Activated naive CD4-positive, alpha-beta T cell treated with anti-CD3 and anti-CD28 coated beads, Interleukin-2, amount 50 U/mL, for 24 hours (primary cell): ENCODE measurements at regions not wholly inside any gene's neighbourhood (a gene's known extent, or its start where the extent isn't known, plus 50 kb on each side); places are given as distances from the start of the nearest gene placed in this dataset.
"Not testable (repeated sequence)": the region's sequence is repeated elsewhere in the genome, so short reads cannot be mapped to it uniquely, and the experiment has no call there.

Experiments
- H3K27ac Mint-ChIP-seq: one replicate; pipeline ENCODE4 v1.8.0; 2021; ENCODE audit warnings: mild to moderate bottlenecking, mixed read lengths
- H3K27me3 Mint-ChIP-seq: one replicate; pipeline ENCODE4 v1.8.0; 2021; ENCODE audit warnings: mixed read lengths
- H3K36me3 Mint-ChIP-seq: one replicate; pipeline ENCODE4 v1.8.0; 2021; ENCODE audit warnings: mixed read lengths
- H3K4me1 Mint-ChIP-seq: one replicate; pipeline ENCODE4 v1.8.0; 2021; ENCODE audit warnings: mixed read lengths
- H3K4me3 Mint-ChIP-seq: one replicate; pipeline ENCODE4 v1.8.0; 2021; ENCODE audit warnings: mild to moderate bottlenecking, mixed read lengths
- H3K9me3 Mint-ChIP-seq: one replicate; pipeline ENCODE4 v1.8.0; 2021; ENCODE audit warnings: mixed read lengths

- Mint-ChIP-seq H3K9me3 (peaks cover 4% of the 10 kb centered on the region), H3K4me3 (no peak overlapping the region), H3K27ac (no peak overlapping the region), H3K27me3 (no peaks in the 10 kb centered on the region), H3K4me1 (no peaks in the 10 kb centered on the region), H3K36me3 (no peaks in the 10 kb centered on the region)
These were observed 866.2 kb downstream of the NCAM2 start for GRCh38 chr21:21864321-21864840.

DNA sequence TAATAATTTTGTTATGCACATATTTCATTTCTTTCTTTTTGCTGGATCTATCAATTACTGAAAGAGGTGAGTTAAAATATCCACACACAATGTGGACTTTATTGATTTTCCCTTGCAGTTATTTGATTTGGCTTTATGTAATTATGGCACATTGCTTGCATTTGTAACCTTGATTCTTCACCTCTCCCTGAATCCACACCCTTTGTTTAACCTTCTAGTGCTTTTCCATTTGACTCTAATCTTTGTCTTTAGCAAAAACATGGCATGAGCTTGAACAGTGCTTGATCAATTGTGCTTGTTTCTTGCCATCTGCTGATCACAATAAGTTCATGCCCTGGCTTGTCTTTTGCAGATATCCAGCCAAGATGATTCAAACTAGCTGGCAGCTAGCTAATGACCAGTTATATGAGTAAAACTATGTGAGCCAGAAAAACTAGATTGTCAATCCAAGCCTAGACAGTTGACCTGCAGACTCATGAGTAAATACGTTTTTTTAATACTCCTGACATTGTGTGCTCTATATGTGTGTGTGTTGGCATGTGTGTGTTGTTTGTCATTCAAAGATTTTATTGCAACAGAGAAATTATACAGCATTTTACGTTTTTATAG, 899.2 kb downstream of the NCAM2 start:
- no peaks in the 10 kb centered on the region for H3K27me3 Mint-ChIP-seq
- no peak overlapping the region for H3K27ac Mint-ChIP-seq
- H3K36me3 Mint-ChIP-seq: no peaks in the 10 kb centered on the region
- H3K4me3 Mint-ChIP-seq: no peak overlapping the region
- peaks cover 38% of the 10 kb centered on the region for H3K9me3 Mint-ChIP-seq
- H3K4me1 Mint-ChIP-seq: no peaks in the 10 kb centered on the region

- no peaks in the 10 kb centered on the region for H3K36me3 Mint-ChIP-seq
- H3K4me3 Mint-ChIP-seq: no peak overlapping the region
- peaks cover 28% of the 10 kb centered on the region for H3K9me3 Mint-ChIP-seq
- no peaks in the 10 kb centered on the region for H3K27me3 Mint-ChIP-seq
- no peak overlapping the region for H3K27ac Mint-ChIP-seq
- no peaks in the 10 kb centered on the region for H3K4me1 Mint-ChIP-seq
These were observed 900.6 kb downstream of the NCAM2 start for GRCh38 chr21:21898801-21899200.

GRCh38 chr21:21902416-21902815, 904.2 kb downstream of the NCAM2 start:
- H3K4me3 Mint-ChIP-seq, H3K27ac Mint-ChIP-seq, H3K4me1 Mint-ChIP-seq, H3K36me3 Mint-ChIP-seq, H3K27me3 Mint-ChIP-seq: not testable (repeated sequence)
- peaks cover 11% of the 10 kb centered on the region for H3K9me3 Mint-ChIP-seq

- Mint-ChIP-seq H3K36me3 (no peaks in the 10 kb centered on the region), H3K4me3 (no peak overlapping the region), H3K4me1 (no peaks in the 10 kb centered on the region), H3K9me3 (no peaks in the 10 kb centered on the region), H3K27ac (no peak overlapping the region), H3K27me3 (no peaks in the 10 kb centered on the region)
These were observed 909.1 kb downstream of the NCAM2 start for GRCh38 chr21:21907271-21907670.

DNA sequence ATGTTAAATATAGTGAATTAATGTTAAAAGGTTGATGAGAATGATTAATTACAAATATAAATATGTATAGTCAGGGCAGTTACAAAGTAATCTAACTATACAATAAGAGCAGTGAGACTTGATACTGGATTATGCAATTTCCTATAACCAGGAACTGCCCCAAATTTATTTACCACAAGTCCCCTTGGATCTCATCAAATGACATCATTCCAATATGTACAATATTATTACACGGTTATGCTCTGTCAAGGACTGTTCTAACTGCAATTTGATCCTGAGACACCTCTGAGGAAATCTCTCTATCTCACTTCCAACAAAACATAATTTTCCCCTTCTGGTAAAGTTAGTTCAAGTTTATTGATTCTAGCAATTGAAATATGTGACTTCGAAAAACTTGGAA, 917.6 kb downstream of the NCAM2 start:
- Mint-ChIP-seq H3K27me3 (no peaks in the 10 kb centered on the region), H3K36me3 (no peaks in the 10 kb centered on the region), H3K4me3 (no peak overlapping the region), H3K4me1 (no peaks in the 10 kb centered on the region), H3K27ac (no peak overlapping the region), H3K9me3 (no peaks in the 10 kb centered on the region)

DNA sequence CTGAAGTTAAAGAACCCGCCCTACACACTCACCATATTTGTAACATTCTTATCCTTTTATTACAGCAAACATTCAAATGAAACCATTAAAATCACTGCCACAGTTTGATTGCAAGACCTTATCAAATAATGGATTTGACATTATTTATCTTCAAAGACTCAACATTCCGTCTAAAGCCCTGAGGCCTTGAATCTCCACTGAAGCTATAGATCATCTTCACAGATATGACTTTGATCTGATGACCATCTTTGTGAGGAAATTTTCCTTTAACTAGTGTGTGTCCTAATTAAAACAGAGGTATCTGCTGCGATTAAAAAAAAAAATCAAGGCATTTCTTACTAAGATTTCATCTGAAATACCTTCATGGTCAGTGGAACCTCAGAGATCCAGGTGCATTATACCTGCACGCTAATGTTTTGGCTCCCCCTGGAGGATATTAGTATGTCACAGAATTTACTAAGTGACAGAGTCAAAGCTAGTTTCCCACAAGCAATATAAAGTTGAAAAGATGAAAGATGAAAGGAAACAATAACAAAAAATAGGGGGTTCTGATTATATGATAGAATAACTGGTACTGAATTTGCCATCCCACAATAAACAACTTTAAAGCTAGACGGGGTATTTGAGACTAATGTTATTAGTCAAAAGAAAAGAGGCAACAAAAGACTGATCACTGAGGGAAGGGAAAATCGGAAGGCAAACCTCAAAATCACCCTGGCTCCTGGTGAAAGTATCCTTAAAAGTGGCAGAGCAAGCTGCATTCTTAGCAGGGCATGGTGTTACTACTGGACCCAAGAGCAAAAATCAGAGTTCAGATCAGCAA, 923.4 kb downstream of the NCAM2 start:
- H3K27me3 Mint-ChIP-seq: no peaks in the 10 kb centered on the region

GRCh38 chr21:21929226-21929625, 931.0 kb downstream of the NCAM2 start:
- H3K4me3 Mint-ChIP-seq: no peak overlapping the region
- H3K36me3 Mint-ChIP-seq: no peaks in the 10 kb centered on the region
- no peaks in the 10 kb centered on the region for H3K27me3 Mint-ChIP-seq
- H3K4me1 Mint-ChIP-seq: no peaks in the 10 kb centered on the region
- no peaks in the 10 kb centered on the region for H3K9me3 Mint-ChIP-seq
- H3K27ac Mint-ChIP-seq: no peak overlapping the region

More for the DNA sequence above, 923.4 kb downstream of the NCAM2 start:
- H3K4me3 Mint-ChIP-seq: no peak overlapping the region
- no peaks in the 10 kb centered on the region for H3K36me3 Mint-ChIP-seq
- H3K27ac Mint-ChIP-seq: no peak overlapping the region
- no peaks in the 10 kb centered on the region for H3K9me3 Mint-ChIP-seq
- no peaks in the 10 kb centered on the region for H3K4me1 Mint-ChIP-seq

DNA sequence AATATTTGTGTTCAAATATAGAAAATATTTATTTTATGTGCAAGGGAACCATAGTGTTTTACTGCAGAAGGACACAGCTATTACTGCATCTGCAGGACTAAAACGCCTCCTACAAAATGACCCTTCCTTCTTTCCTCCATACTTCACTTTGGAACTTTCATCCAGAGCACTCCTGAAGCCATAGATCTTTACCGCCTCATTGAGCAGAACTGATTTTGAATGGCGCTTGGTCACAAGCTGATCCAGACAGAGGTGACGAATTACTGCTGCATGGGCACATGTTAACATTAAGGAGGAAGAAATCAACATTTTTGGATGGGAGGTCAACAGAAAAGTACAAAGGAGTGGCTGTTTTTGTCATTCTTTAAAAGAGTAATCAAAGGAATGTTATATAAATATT, 931.6 kb downstream of the NCAM2 start:
- Mint-ChIP-seq H3K36me3 (no peaks in the 10 kb centered on the region), H3K27me3 (no peaks in the 10 kb centered on the region), H3K9me3 (no peaks in the 10 kb centered on the region), H3K27ac (no peak overlapping the region), H3K4me3 (no peak overlapping the region), H3K4me1 (no peaks in the 10 kb centered on the region)

- Mint-ChIP-seq H3K4me1 (no peaks in the 10 kb centered on the region), H3K9me3 (peaks cover 5% of the 10 kb centered on the region), H3K27ac (no peak overlapping the region), H3K4me3 (no peak overlapping the region), H3K36me3 (no peaks in the 10 kb centered on the region), H3K27me3 (no peaks in the 10 kb centered on the region)
These were observed 954.4 kb downstream of the NCAM2 start for GRCh38 chr21:21952566-21952965.

DNA sequence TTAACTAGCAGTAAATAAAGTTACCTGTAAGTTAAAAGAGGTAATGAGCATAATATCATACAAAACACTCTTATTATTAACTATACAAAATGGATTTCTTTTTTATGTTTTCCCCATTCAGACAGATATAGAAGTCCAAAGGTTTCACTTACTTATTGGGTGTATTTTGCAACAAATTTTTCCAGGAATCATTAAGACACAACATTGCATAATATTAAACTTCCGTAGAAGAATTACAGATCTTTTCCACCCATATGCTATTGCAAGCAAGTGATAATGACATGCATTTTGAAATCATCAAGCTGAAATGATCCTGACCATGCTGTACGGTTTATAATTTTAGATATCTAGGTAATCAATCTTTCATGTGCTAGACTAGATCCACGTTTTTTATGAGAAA, 957.0 kb downstream of the NCAM2 start:
- peaks cover 3% of the 10 kb centered on the region for H3K9me3 Mint-ChIP-seq
- H3K4me1 Mint-ChIP-seq: no peaks in the 10 kb centered on the region
- H3K36me3 Mint-ChIP-seq: no peaks in the 10 kb centered on the region
- H3K27me3 Mint-ChIP-seq: no peaks in the 10 kb centered on the region
- H3K4me3 Mint-ChIP-seq: no peak overlapping the region
- no peak overlapping the region for H3K27ac Mint-ChIP-seq

GRCh38 chr21:21957490-21957889, 959.3 kb downstream of the NCAM2 start:
- Mint-ChIP-seq H3K4me3 (no peak overlapping the region), H3K27ac (no peak overlapping the region), H3K36me3 (no peaks in the 10 kb centered on the region), H3K9me3 (no peaks in the 10 kb centered on the region), H3K4me1 (no peaks in the 10 kb centered on the region), H3K27me3 (no peaks in the 10 kb centered on the region)

GRCh38 chr21:21963911-21964310, 965.7 kb downstream of the NCAM2 start:
- Mint-ChIP-seq H3K4me3 (no peak overlapping the region), H3K4me1 (no peaks in the 10 kb centered on the region), H3K9me3 (peaks cover 10% of the 10 kb centered on the region), H3K27me3 (no peaks in the 10 kb centered on the region), H3K36me3 (peaks cover 1% of the 10 kb centered on the region), H3K27ac (no peak overlapping the region)

DNA sequence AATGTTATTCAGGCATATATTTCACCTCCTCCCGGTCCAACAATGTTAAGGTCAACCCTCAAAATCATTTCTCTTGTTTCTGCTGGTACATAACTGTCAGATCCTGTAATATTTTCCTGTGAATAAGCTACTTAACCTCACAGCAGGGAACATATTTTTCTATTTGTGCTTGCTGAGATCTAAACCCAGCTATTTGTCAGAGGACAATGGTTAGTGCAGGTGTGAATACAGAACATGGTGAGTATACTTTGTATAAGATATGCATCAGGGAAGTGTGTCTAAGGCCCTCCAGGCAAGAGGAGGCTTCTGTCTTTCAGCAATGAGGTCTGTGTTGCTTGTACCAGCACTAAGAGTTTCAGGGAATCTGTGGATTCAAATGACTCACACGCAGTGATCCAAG, 970.6 kb downstream of the NCAM2 start:
- Mint-ChIP-seq H3K4me1 (no peaks in the 10 kb centered on the region), H3K27ac (no peak overlapping the region), H3K36me3 (peaks cover 1% of the 10 kb centered on the region), H3K27me3 (no peaks in the 10 kb centered on the region), H3K4me3 (no peak overlapping the region), H3K9me3 (peaks cover 6% of the 10 kb centered on the region)

DNA sequence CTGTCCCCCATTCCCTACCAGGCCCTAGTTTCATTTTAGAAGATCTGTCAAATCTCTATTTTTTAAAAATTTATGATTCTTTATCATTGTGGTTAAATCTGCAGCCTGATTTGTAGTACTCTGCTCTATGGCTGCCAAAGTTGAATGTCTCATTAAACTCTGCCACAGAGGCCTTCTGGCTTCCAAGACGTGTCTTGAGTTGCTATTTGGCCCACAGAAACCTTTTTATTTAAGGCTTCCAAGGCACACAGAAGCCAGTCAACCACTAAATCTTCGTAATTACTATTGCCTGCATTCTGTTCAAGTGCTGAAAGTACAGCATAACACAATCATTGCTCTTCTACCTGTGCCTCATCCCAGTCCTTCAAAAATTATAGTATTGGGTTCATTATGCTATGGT, 971.0 kb downstream of the NCAM2 start:
- Mint-ChIP-seq H3K4me1 (no peaks in the 10 kb centered on the region), H3K36me3 (peaks cover 1% of the 10 kb centered on the region), H3K27ac (no peak overlapping the region), H3K27me3 (no peaks in the 10 kb centered on the region), H3K4me3 (no peak overlapping the region), H3K9me3 (peaks cover 6% of the 10 kb centered on the region)

GRCh38 chr21:21971384-21971783, 973.2 kb downstream of the NCAM2 start:
- Mint-ChIP-seq H3K9me3 (no peaks in the 10 kb centered on the region), H3K27ac (no peak overlapping the region), H3K36me3 (no peaks in the 10 kb centered on the region), H3K4me3 (no peak overlapping the region), H3K4me1 (no peaks in the 10 kb centered on the region), H3K27me3 (no peaks in the 10 kb centered on the region)
